Activated CD4-positive, alpha-beta T cell treated with anti-CD3 and anti-CD28 coated beads for 48 hours (primary cell): ENCODE measurements at regions not wholly inside any gene's neighbourhood (a gene's known extent, or its start where the extent isn't known, plus 50 kb on each side); places are given as distances from the start of the nearest gene placed in this dataset.
A peak's percentile ranks its signal among the peaks of the same experiment; 100 is the strongest.

Source experiments
- DNase-seq: peaks from one replicate; pipeline ENCODE4 v3.0.0-alpha.2; 2020

GRCh38 chr20:57038608-57039440 is 227.6 kb downstream of the BMP7 start:
- no peak for DNase-seq

GRCh38 chr20:57040466-57040865 is 226.0 kb downstream of the BMP7 start:
- no peak for DNase-seq

GRCh38 chr20:57040924-57041323 is 225.5 kb downstream of the BMP7 start:
- DNase-seq: no peak

GRCh38 chr20:57043091-57043490 is 223.3 kb downstream of the BMP7 start:
- no peak for DNase-seq

- DNase-seq: no peak
These were observed 222.7 kb downstream of the BMP7 start for GRCh38 chr20:57043669-57044268.

DNA sequence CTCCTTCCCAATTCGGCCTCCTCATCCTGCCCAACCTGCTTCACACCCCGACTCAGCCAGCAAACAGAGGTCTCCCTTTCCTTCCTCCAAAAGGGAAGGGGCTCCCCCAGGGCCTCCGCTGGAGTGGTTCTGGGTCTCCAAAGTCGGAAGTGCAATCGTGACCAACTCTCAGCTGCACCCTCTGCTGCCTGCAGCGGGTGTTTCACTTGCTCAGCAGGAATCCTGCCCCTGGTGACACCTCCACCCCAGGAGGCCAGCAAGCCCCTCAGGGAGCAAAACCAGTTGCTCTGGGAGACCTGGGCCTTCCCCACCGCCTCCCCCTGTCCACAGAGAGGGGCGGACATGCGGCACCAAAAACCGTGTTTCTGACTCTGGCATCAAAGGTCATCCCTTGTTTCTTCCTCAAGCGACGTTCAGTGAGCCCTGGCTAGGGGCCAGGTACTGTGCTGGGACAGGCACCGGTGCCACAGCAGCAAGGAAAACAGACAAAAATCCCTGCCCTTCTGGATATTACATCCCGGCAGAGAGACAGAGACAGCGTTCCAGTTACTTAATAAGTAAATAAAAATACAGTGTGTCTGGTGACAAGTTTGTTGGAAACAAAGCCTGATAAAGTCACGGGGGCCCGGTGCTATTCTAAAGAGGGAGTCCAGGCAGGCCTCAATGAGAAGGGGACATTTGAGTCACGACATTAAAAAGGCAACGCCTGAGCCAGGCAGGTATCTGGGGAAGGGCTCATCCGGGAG is 219.0 kb downstream of the BMP7 start:
- DNase-seq: no peak

DNA sequence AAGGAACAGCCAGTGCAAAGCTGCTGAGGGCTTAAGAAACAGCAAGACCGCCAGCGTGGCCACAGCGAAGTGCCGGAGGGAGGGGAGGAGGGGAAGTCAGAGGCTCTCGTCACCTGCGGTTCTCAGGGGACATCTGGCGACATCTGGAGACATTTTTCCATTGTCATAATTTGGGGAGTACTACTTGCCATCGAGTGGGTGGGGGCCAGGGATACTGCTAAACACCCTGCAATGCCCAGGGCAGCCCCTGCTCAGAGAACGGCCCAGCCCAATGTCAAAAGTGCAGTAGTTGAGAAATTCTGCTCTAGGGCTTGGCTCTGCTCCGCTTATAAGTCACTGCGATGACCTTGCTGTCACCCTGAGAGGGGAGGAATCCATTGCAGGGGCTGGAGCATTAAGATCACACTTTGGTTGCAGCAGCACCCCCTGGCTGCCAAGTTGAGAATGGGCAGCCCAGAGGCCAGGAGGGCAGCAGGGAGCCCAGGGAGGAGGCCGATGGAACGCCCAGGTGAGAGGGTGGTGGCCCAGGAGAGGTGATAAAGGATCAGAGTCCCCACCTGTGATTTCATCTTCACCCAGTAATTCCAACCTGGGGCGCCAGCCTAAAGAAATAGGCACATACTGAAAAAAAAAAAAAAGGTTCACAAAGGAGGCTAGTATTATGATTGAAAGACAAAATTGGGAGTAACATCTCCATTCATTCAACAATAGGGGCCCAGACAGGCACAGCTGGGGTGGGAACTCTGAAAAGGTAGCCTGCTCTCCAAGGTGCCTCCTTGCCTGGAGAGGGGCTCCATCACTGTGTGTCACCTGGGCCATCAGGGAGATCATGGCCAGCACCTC is 218.2 kb downstream of the BMP7 start:
- DNase-seq: peak; percentile 41

GRCh38 chr20:57049296-57049695 is 217.1 kb downstream of the BMP7 start:
- DNase-seq: no peak

- DNase-seq: no peak
These were observed 215.3 kb downstream of the BMP7 start for GRCh38 chr20:57051096-57051495.

DNA sequence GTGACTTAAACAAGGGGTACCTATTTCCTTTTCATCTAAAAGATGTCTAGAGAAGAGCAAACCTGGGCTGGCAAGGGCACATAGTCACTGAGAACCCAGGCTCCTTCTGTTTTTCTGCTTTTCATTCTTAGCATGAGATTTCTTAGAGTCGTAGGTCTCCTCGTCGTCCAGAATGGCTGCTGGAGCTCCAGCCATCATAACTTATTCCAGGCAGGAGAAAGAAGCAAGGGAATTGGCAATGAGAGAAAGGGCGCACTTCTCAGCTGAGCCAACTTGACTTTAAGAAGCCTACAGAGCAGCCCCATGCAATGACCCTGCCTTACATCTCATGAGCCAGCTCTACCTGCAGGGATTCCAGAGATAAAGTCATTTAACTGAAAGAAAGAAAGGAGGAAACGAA is 213.4 kb downstream of the BMP7 start:
- no peak for DNase-seq

DNA sequence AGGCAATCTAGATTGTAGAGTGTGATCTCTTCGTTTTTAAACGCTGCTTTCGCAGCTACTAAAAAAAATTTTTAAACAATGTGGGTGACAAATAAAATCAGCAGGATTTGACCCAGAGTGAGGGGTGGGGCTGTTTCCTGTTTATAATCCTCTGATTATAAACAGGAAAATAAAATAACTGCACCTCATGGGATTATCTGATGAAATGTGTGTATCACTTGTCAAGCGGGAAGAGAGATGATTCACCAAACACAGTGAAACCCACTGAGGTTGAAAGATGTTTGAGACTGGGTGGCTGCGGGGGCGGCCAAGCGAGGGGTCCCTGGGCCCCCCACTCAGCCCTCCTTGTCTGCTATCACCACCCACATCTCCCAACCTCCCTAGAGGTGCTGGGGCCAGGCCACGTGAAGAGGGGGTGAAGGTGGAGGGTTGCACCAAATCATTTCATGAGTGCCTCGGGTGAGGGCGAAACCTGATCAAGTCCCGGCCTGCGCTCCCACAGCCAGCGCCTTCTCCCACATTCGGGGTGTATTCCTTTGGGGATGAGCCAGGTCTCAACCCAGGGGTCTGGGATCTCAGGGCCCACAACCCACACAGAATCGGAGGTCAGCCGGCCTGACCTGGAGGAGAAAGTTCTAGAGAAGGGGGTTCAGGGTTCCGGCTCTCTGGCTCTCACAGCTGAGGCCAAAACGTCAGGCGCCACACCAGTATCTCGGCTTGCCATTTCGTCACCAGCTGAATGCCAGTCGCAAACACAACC is 212.5 kb downstream of the BMP7 start:
- no peak for DNase-seq

DNA sequence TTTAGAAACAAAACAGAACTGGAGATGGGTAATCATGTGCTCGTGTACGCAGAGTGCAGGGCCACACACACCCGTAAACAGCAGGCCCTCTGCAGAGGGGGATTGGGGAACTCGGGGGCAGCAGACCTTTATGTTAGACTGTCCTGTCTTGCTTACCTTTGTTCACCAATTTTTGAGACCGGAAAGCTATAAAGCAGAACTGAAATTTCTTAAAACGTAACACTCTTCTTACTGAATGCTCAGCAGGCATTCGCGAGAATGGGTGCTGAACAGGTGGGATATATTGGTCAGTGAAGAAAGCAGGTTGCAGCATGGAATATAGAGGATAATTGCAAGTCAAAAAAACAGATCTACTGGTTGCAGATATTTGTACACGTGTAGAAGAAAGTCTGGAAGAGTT is 211.1 kb downstream of the BMP7 start:
- no peak for DNase-seq

DNA sequence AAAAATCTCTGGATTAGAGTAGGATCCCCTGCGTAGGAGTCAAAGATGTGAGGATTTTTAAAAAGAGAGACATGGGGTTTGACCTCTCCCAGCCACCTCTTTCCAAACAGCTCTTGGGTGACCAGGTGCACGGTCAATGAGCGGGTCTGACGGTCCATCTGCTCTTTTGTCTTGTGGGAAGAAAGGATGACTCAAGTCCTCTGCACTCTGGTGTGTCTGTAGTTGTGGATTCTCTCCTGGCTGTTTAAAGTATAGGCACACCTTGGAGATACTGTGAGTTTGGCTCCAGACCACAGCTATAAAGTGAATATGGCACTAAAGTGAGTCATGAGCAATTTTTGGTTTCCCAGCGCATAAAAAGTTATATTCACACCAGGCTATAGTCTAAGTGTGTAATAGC is 209.8 kb downstream of the BMP7 start:
- no peak for DNase-seq

DNA sequence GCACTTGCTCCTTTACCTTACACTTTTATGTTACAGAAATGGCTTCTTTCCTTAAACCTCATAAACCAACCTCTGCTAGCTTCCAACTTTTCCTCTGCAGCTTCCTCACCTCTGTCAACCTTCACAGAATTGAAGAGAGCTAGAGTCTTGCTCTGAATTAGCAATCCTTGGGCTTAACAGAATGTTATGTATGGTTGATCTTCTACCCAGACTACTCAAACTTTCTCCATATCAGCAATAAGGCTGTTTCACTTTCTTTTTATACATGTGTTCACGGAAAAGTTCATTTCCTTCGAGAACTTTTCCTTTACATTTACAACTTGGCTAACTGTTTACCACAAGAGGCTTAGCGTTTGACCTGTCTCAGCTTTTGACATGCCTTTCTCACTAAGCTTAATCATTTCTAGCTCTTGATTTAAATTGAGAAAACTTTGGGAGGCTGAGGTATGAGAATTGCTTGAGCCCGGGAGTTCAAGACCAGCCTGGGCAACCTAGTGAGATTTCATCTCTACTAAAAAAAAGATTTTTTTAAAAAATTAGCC is 207.3 kb downstream of the BMP7 start:
- no peak for DNase-seq

- no peak for DNase-seq
These were observed 205.9 kb downstream of the BMP7 start for GRCh38 chr20:57060407-57061050.

DNA sequence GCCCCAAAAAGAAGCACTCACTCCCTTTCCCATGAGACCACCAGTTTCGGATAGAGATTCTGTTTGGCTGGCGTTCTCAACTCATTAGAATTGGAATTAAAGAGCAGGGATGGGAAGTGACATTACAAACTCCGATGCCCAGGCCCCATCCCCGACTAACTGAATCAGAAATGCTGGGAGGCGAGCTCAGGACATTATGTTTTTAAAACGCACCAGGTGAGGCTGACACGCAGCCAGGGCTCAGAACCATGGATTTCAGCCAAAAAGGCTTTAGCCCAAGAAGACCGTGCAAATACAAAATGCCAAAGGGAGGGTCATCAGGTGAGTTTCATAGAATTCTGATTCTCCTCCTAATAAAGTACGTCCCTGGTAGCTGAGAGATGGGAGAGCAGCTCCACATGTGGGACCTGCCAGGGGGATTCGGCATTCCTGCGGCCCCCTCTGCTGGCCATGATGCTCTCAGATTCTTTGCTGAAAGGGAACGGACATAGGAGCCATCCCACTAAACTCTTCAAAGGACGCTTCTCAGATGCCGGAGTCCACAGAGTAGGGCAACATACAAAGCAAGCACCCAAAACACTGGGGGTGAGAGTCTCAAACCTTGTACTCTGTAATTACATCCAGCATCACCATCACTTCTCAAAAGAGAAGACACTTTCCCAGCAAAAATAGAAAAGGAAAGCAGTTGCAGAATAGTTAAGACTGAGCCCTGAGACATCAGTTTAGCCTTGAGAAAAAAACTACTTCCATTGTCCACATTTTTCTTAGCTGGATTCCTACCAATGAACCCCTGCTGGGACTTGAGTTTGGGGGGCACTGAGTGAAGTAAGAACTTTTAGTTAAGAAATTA is 205.2 kb downstream of the BMP7 start:
- no peak for DNase-seq

DNA sequence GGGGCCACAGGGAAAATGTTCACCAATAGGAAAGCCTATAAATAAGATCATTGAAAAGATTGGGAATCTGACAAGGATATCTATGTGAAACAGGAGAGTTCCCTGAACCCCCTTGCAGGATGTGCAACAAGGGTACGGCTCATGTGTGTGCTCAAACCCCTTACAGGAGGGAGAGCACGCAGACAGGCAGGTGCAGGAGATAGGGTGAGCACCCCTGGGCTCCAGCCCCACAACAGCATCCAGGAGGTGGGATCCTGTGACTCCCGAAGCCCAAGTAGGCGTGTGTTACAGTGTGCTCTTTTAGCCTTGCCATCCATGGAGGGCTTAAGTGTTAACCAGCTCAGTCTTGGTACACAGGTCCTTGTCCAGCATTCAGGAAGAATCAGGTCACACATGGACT is 204.2 kb downstream of the BMP7 start:
- DNase-seq: no peak

DNA sequence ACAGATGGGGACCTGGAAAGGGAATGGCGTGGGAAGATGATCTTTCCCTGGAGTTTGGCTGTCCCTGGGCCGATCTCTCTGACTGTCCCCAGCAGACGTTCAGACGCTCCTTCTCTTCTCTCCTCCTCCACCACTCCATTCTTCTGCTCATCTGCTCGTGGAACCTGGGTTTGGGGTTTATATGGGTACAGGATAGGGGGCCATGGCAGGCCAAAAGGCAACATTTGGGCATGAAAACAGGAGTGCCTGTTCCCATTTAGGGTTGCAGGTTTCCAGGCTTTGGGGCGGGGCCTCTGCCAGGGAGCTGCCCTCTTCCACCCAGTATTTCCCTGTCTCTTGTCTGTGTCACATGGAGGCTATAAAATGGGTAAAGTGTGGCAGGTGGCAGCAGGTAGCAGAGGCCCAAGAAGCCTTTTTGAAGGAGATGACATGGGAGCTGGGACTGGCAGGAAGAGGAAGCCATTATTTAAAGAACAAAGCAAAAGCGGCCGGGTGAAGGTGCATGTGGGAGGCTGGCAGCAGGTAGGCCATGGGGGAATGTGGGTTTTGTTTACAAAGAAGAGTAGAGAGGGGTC is 203.7 kb downstream of the BMP7 start:
- DNase-seq: no peak

GRCh38 chr20:57064836-57065235 is 201.6 kb downstream of the BMP7 start:
- no peak for DNase-seq

- DNase-seq: no peak
These were observed 200.8 kb downstream of the BMP7 start for GRCh38 chr20:57065646-57066045.
